ENCODE measurements at regions not wholly inside any gene's neighbourhood (a gene's known extent, or its start where the extent isn't known, plus 50 kb on each side); places are given as distances from the start of the nearest gene placed in this dataset.

DNA sequence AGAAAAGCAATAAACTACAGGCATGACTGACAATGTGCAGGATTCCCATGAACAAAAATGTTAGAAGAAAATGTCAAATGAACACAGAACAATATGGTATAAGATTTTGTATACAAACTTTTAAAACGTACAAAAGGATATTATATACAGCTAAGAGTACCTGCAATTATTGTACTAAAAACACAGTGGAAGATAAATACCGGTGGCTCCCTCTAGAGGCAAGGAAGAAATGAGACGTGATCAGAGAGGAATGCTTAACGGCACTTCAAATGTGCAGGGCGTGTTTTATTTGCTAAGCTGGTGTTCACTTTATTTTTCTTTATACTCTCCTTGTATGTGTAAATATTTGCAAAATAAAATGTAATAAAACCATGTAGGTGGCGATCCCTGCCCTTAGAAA, 191.8 kb upstream of the SAMSN1 start:
- TF ChIP-seq POLR2A (IDR thresholded peaks at IDR 0.05) (no peak), POLR2AphosphoS5 (IDR thresholded peaks at IDR 0.05) (no peak)
- TF ChIP-seq, protein P1, sequence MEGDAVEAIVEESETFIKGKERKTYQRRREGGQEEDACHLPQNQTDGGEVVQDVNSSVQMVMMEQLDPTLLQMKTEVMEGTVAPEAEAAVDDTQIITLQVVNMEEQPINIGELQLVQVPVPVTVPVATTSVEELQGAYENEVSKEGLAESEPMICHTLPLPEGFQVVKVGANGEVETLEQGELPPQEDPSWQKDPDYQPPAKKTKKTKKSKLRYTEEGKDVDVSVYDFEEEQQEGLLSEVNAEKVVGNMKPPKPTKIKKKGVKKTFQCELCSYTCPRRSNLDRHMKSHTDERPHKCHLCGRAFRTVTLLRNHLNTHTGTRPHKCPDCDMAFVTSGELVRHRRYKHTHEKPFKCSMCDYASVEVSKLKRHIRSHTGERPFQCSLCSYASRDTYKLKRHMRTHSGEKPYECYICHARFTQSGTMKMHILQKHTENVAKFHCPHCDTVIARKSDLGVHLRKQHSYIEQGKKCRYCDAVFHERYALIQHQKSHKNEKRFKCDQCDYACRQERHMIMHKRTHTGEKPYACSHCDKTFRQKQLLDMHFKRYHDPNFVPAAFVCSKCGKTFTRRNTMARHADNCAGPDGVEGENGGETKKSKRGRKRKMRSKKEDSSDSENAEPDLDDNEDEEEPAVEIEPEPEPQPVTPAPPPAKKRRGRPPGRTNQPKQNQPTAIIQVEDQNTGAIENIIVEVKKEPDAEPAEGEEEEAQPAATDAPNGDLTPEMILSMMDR (IDR thresholded peaks at IDR 0.05): peak; percentile 29 to 59 (median 58)
- 28% methylated on average over 6 of the region's 6 CpGs for WGBS

DNA sequence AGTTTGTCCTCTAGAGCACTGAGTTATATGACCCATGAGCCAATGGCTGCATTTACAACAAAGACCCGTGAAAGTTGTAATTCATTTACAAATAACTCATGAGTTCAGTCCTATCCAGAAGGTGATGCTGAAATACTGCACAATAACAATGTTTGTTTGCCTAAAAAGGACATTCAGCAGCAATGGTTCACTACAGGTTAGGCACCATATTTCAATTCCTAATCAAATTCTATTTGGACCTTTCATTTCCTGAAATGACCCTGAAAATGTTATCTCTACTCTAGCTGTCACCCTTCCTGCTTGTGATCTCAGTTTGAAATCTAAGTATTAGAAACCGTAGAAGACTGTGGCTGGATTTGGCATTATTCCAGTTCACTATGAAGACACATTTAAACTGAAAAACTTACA, 191.2 kb upstream of the SAMSN1 start:
- TF ChIP-seq POLR2AphosphoS5 (IDR thresholded peaks at IDR 0.05) (no peak), POLR2A (IDR thresholded peaks at IDR 0.05) (no peak)
- TF ChIP-seq, protein P1 (IDR thresholded peaks at IDR 0.05): no peak
- Histone ChIP-seq H3K9me3 (no peaks in the 10 kb centered on the region), H3K27ac (no peak overlapping the region), H3K27me3 (replicated peaks; ENCODE audit: insufficient read depth) (no peaks in the 10 kb centered on the region), H3K4me3 (no peak overlapping the region), H3K4me1 (replicated peaks) (no peaks in the 10 kb centered on the region), H3K36me3 (no peaks in the 10 kb centered on the region)
- 44% methylated on average over 2 of the region's 2 CpGs for WGBS
- intact Hi-C loops (cut with DNase I): no loop called here
- DNase-seq (ENCODE audit: low spot score): no peak

More for the DNA sequence above, 191.8 kb upstream of the SAMSN1 start:
- intact Hi-C loops (cut with DNase I): no loop called here
- H3K9me3 ChIP-seq: no peaks in the 10 kb centered on the region
- no peaks in the 10 kb centered on the region for H3K27me3 ChIP-seq (replicated peaks; ENCODE audit: insufficient read depth)
- peak; percentile 45 for DNase-seq (ENCODE audit: low spot score)
- H3K27ac ChIP-seq: no peak overlapping the region
- no peak overlapping the region for H3K4me3 ChIP-seq
- H3K36me3 ChIP-seq: no peaks in the 10 kb centered on the region
- H3K4me1 ChIP-seq (replicated peaks): no peaks in the 10 kb centered on the region

DNA sequence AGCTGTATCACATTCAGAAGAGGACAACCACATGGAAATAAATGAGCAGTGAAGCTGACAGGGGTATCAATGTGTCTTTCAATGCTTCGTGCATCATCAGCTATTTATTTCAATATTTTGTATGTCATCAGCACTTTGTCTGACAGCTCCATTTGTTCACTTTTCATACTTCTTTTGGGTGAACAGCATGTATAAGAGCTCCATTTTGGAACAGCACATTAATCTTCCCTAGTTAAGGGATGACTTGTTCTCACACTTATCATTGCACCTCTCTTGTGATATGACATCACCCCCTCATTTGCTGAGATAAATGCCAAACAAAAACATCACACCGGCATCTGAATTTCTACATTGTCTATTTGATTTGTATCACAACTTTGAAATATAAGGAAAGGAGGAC, 190.6 kb upstream of the SAMSN1 start:
- TF ChIP-seq POLR2AphosphoS5 (IDR thresholded peaks at IDR 0.05) (no peak), POLR2A (IDR thresholded peaks at IDR 0.05) (no peak)
- TF ChIP-seq, protein P1 (IDR thresholded peaks at IDR 0.05): no peak
- no peaks in the 10 kb centered on the region for H3K27me3 ChIP-seq (replicated peaks; ENCODE audit: insufficient read depth)
- H3K27ac ChIP-seq: no peak overlapping the region
- H3K9me3 ChIP-seq: no peaks in the 10 kb centered on the region
- H3K36me3 ChIP-seq: no peaks in the 10 kb centered on the region
- H3K4me3 ChIP-seq: no peak overlapping the region
- intact Hi-C loops (cut with DNase I): no loop called here
- DNase-seq (ENCODE audit: low spot score): no peak
- H3K4me1 ChIP-seq (replicated peaks): no peaks in the 10 kb centered on the region
- WGBS: 75% methylated on average over 2 of the region's 2 CpGs

DNA sequence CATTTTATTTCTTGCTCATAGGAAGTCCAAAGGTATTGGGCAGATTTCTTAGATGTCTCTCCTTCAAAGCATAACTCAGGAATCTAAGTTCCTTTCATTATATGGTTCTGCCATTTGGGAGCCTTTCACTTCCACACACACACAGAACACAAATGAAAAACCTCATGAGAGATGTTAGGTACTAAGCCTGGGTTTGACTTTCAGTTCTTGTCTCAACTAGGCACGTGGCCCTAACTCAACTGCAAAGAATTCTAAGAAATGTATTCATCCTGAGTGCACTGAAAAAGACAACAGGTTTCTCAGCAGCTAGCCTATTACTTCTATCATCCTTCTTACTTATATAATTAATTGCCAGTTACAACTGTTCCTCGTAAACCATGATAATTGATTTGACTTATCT, 190.0 kb upstream of the SAMSN1 start:
- no peak for TF ChIP-seq POLR2AphosphoS5 (IDR thresholded peaks at IDR 0.05)
- no peak for TF ChIP-seq POLR2A (IDR thresholded peaks at IDR 0.05)
- TF ChIP-seq, protein P1 (IDR thresholded peaks at IDR 0.05): no peak
- DNase-seq (ENCODE audit: low spot score): no peak
- no peak overlapping the region for H3K4me3 ChIP-seq
- no peaks in the 10 kb centered on the region for H3K9me3 ChIP-seq
- WGBS: 68% methylated on average over 2 of the region's 2 CpGs
- intact Hi-C loops (cut with DNase I): no loop called here
- H3K27me3 ChIP-seq (replicated peaks; ENCODE audit: insufficient read depth): no peaks in the 10 kb centered on the region
- no peak overlapping the region for H3K27ac ChIP-seq
- no peaks in the 10 kb centered on the region for H3K4me1 ChIP-seq (replicated peaks)
- H3K36me3 ChIP-seq: no peaks in the 10 kb centered on the region

DNA sequence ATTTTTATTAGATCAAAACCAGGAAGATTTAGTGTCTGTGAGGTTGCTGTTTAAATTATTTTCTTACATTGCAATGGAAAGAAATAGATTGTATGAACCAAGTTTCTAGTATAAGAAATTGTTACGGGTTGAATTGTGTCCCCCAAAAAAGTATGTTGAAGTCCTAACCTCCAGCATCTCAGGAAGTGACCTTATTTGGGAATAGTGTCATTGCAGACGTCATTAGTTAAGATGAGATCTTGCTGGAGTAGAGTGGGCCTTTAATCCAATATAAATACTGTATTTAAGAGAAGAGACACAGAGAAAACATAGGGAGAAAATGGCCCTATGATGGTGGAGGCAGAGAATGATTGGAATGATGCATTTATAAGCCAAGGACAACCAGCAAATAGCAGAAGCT, 188.7 kb upstream of the SAMSN1 start:
- H3K27me3 ChIP-seq (replicated peaks; ENCODE audit: insufficient read depth): no peaks in the 10 kb centered on the region
- H3K4me3 ChIP-seq: no peak overlapping the region
- H3K9me3 ChIP-seq: no peaks in the 10 kb centered on the region
- 91% methylated on average over 2 of the region's 2 CpGs for WGBS
- no peak for TF ChIP-seq POLR2A (IDR thresholded peaks at IDR 0.05)
- TF ChIP-seq, protein P1 (IDR thresholded peaks at IDR 0.05): no peak
- TF ChIP-seq POLR2AphosphoS5 (IDR thresholded peaks at IDR 0.05): no peak
- intact Hi-C loops (cut with DNase I): no loop called here
- no peak for DNase-seq (ENCODE audit: low spot score)
- H3K27ac ChIP-seq: no peak overlapping the region
- no peaks in the 10 kb centered on the region for H3K36me3 ChIP-seq
- no peaks in the 10 kb centered on the region for H3K4me1 ChIP-seq (replicated peaks)

Measured in prostate gland (tissue), 2 donors.